ENCODE measurements at regions not wholly inside any gene's neighbourhood (a gene's known extent, or its start where the extent isn't known, plus 50 kb on each side); places are given as distances from the start of the nearest gene placed in this dataset.

- WGBS, 5 donors, result 69 to 84% (median 81%) methylated on average over 3 of the region's 3 CpGs
- H3K36me3 ChIP-seq, result no peaks in the 10 kb centered on the region
- no peak overlapping the region for H3K27ac ChIP-seq
- intact Hi-C loops (cut with DNase I; ENCODE audit: low total_unique reads), result no loop called here
- H3K9me3 ChIP-seq, result no peaks in the 10 kb centered on the region
- no peaks in the 10 kb centered on the region for H3K27me3 ChIP-seq
- H3K4me1 ChIP-seq, result peaks cover 0 to 38% (median 5%) of the 10 kb centered on the region in 4 donors
- H3K4me3 ChIP-seq, result no peak overlapping the region
- peak in 1 of 2 donors; percentile 51 for DNase-seq
- TF ChIP-seq, protein P1, sequence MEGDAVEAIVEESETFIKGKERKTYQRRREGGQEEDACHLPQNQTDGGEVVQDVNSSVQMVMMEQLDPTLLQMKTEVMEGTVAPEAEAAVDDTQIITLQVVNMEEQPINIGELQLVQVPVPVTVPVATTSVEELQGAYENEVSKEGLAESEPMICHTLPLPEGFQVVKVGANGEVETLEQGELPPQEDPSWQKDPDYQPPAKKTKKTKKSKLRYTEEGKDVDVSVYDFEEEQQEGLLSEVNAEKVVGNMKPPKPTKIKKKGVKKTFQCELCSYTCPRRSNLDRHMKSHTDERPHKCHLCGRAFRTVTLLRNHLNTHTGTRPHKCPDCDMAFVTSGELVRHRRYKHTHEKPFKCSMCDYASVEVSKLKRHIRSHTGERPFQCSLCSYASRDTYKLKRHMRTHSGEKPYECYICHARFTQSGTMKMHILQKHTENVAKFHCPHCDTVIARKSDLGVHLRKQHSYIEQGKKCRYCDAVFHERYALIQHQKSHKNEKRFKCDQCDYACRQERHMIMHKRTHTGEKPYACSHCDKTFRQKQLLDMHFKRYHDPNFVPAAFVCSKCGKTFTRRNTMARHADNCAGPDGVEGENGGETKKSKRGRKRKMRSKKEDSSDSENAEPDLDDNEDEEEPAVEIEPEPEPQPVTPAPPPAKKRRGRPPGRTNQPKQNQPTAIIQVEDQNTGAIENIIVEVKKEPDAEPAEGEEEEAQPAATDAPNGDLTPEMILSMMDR (IDR thresholded peaks at IDR 0.05), result no peak
- TF ChIP-seq POLR2AphosphoS5 (IDR thresholded peaks at IDR 0.05), result no peak
- no peak for TF ChIP-seq EP300 (IDR thresholded peaks at IDR 0.05)
- no peak for TF ChIP-seq POLR2A (IDR thresholded peaks at IDR 0.05)
These were observed 230.8 kb downstream of the ZNF608 start for GRCh38 chr5:124515497-124516245.

- no peak overlapping the region for H3K27ac ChIP-seq
- no peak for TF ChIP-seq POLR2A (IDR thresholded peaks at IDR 0.05)
- no peak overlapping the region for H3K4me3 ChIP-seq
- H3K27me3 ChIP-seq, result no peaks in the 10 kb centered on the region
- WGBS, 5 donors, result 86 to 97% (median 91%) methylated on average over 3 of the region's 3 CpGs
- H3K4me1 ChIP-seq, result peaks cover 0 to 33% (median 5%) of the 10 kb centered on the region in 4 donors
- H3K36me3 ChIP-seq, result no peaks in the 10 kb centered on the region
- H3K9me3 ChIP-seq, result no peaks in the 10 kb centered on the region
- intact Hi-C loops (cut with DNase I; ENCODE audit: low total_unique reads), result no loop called here
- DNase-seq, result no peak
These were observed 231.5 kb downstream of the ZNF608 start for GRCh38 chr5:124514956-124515355.

GRCh38 chr5:124512952-124513632 lies 233.3 kb downstream of the ZNF608 start:
- TF ChIP-seq POLR2A (IDR thresholded peaks at IDR 0.05), result no peak
- TF ChIP-seq POLR2AphosphoS5 (IDR thresholded peaks at IDR 0.05), result no peak
- no peak for TF ChIP-seq EP300 (IDR thresholded peaks at IDR 0.05)
- TF ChIP-seq, protein P1 (IDR thresholded peaks at IDR 0.05), result no peak
- 64 to 86% (median 71%) methylated on average over 5 of the region's 5 CpGs for WGBS, 5 donors
- DNase-seq, result no peak
- peaks cover 0 to 21% (median 5%) of the 10 kb centered on the region in 4 donors for H3K4me1 ChIP-seq
- no peak overlapping the region for H3K4me3 ChIP-seq
- no peaks in the 10 kb centered on the region for H3K9me3 ChIP-seq
- intact Hi-C loops (cut with DNase I; ENCODE audit: low total_unique reads), result no loop called here
- no peaks in the 10 kb centered on the region for H3K36me3 ChIP-seq
- H3K27me3 ChIP-seq, result no peaks in the 10 kb centered on the region
- H3K27ac ChIP-seq, result no peak overlapping the region

GRCh38 chr5:124512236-124512635 lies 234.2 kb downstream of the ZNF608 start:
- Histone ChIP-seq H3K27me3 (no peaks in the 10 kb centered on the region), H3K27ac (no peak overlapping the region), H3K4me3 (no peak overlapping the region), H3K36me3 (no peaks in the 10 kb centered on the region), H3K9me3 (no peaks in the 10 kb centered on the region), H3K4me1 (peaks cover 0 to 21% (median 5%) of the 10 kb centered on the region in 4 donors)
- WGBS, 5 donors, result 55 to 78% (median 65%) methylated on average over 3 of the region's 3 CpGs
- intact Hi-C loops (cut with DNase I; ENCODE audit: low total_unique reads), result no loop called here
- TF ChIP-seq POLR2A (IDR thresholded peaks at IDR 0.05) (no peak), POLR2AphosphoS5 (IDR thresholded peaks at IDR 0.05) (no peak), EP300 (IDR thresholded peaks at IDR 0.05) (no peak)
- TF ChIP-seq, protein P1 (IDR thresholded peaks at IDR 0.05), result no peak
- no peak for DNase-seq

DNA sequence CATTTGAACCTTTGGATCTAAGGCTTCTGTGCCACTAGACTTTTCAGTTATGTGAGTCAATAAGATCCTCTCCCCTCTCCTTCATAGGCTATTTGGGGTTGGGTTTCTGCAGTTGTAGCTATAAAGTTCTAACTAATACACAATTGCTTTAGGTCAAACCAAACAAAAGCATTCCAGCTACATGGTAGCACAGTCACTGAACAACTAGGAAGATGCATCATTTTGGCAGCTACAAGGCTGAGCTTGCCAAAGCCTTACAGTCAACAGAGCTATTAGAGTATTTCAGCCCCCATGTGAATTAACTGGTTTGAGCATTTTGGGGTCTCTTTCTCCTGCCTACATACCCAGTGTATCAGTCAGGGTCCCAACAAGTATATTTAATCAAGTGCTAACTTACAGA lies 234.6 kb downstream of the ZNF608 start:
- Histone ChIP-seq H3K9me3 (no peaks in the 10 kb centered on the region), H3K4me3 (no peak overlapping the region), H3K27me3 (no peaks in the 10 kb centered on the region), H3K4me1 (peaks cover 0 to 21% (median 5%) of the 10 kb centered on the region in 4 donors), H3K27ac (no peak overlapping the region), H3K36me3 (no peaks in the 10 kb centered on the region)
- intact Hi-C loops (cut with DNase I; ENCODE audit: low total_unique reads), result no loop called here
- TF ChIP-seq POLR2AphosphoS5 (IDR thresholded peaks at IDR 0.05) (no peak), POLR2A (IDR thresholded peaks at IDR 0.05) (no peak), EP300 (IDR thresholded peaks at IDR 0.05) (no peak)
- TF ChIP-seq, protein P1 (IDR thresholded peaks at IDR 0.05), result no peak
- peak in 1 of 2 donors; percentile 30 for DNase-seq

Measured in stomach (tissue), 8 donors.